AG09319 (cell line): ENCODE measurements at regions not wholly inside any gene's neighbourhood (a gene's known extent, or its start where the extent isn't known, plus 50 kb on each side); places are given as distances from the start of the nearest gene placed in this dataset.

Experiments
- DNase-seq: peaks from one replicate; pipeline ENCODE4 v3.0.0-alpha.2; 2010; ENCODE audit warnings: low read depth; ENCODE audit errors: extremely low read depth
- CTCF ChIP-seq: IDR thresholded peaks from 2 replicates; pipeline ENCODE4 v1.5.1; 2011; ENCODE audit warnings: low read depth, mild to moderate bottlenecking, inconsistent platforms, low read length, moderate library complexity

- no peak for DNase-seq
- no peak for TF ChIP-seq CTCF
These were observed 51.6 kb upstream of the PAX2 start for GRCh38 chr10:100693821-100694220.
